Colonic mucosa (tissue), 4 donors: ENCODE measurements at regions not wholly inside any gene's neighbourhood (a gene's known extent, or its start where the extent isn't known, plus 50 kb on each side); places are given as distances from the start of the nearest gene placed in this dataset.

Experiments used
- DNase-seq: peaks from one replicate; pipeline ENCODE4 v3.0.0-alpha.2; 2020
- H3K27ac ChIP-seq: fragments of 200-600 bp; one replicate; pipeline ENCODE4 v1.8.0; 2021
- H3K27me3 ChIP-seq: fragments of 200-600 bp; one replicate; pipeline ENCODE4 v1.8.0; 2021
- H3K36me3 ChIP-seq: fragments of 200-600 bp; one replicate; pipeline ENCODE4 v1.8.0; 2021
- H3K4me1 ChIP-seq: fragments of 200-600 bp; one replicate; pipeline ENCODE4 v1.8.0; 2021; ENCODE audit warnings: mild to moderate bottlenecking
- H3K4me3 ChIP-seq: fragments of 200-600 bp; one replicate; pipeline ENCODE4 v1.8.0; 2021
- H3K9ac ChIP-seq, 2 donors: one replicate each; pipeline ENCODE4 v1.7.0; 2013; ENCODE audit warnings: control low read depth in 2 of 2, low read depth in 2 of 2, low read length in 2 of 2
- H3K9me3 ChIP-seq: fragments of 200-600 bp; one replicate; pipeline ENCODE4 v1.8.0; 2021
- intact Hi-C: fragments of 100-400 bp; cut with DNase I; formaldehyde crosslinking; loops from one replicate; pipeline ENCODE4 v1.14.1; 2022
- TF ChIP-seq, protein P1 (sequence below): fragments of 200-600 bp; IDR thresholded peaks from one replicate; pipeline ENCODE4 v1.8.0; 2022; ENCODE audit warnings: antibody characterized with exemption, mild to moderate bottlenecking
- donor health status: healthy.
- donor health status: DM: no; HTN: no; CAD: no.
- donor health status: DM: no; HTN: no; CAD: no.

DNA sequence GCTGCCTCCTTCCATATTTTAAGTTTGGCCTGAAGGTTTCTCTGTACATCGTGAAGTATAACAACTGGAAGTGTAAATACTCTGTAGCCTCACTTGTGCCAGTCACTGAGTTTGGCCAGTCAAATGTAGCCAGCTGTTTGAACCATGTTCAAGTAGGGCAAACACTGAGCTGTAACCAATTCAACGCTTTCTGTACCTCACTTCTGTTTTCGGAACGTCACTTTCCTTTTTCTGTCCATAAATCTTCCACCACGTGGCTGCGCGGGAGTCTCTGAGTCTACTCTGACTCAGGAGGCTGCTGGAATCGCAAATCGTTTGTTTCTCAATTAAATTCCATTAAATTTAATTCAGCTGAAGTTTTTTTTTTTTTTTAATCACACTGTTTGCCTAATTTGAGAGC is 88.8 kb upstream of the RARB start:
- no peak overlapping the region for H3K4me3 ChIP-seq
- no peak overlapping the region for H3K9ac ChIP-seq
- H3K36me3 ChIP-seq, result no peaks in the 10 kb centered on the region
- DNase-seq, result no peak
- H3K27me3 ChIP-seq, result no peaks in the 10 kb centered on the region
- intact Hi-C loops, result no loop called here
- TF ChIP-seq, protein P1, sequence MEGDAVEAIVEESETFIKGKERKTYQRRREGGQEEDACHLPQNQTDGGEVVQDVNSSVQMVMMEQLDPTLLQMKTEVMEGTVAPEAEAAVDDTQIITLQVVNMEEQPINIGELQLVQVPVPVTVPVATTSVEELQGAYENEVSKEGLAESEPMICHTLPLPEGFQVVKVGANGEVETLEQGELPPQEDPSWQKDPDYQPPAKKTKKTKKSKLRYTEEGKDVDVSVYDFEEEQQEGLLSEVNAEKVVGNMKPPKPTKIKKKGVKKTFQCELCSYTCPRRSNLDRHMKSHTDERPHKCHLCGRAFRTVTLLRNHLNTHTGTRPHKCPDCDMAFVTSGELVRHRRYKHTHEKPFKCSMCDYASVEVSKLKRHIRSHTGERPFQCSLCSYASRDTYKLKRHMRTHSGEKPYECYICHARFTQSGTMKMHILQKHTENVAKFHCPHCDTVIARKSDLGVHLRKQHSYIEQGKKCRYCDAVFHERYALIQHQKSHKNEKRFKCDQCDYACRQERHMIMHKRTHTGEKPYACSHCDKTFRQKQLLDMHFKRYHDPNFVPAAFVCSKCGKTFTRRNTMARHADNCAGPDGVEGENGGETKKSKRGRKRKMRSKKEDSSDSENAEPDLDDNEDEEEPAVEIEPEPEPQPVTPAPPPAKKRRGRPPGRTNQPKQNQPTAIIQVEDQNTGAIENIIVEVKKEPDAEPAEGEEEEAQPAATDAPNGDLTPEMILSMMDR, result no peak
- H3K9me3 ChIP-seq, result no peaks in the 10 kb centered on the region
- no peak overlapping the region for H3K27ac ChIP-seq
- H3K4me1 ChIP-seq, result no peaks in the 10 kb centered on the region

DNA sequence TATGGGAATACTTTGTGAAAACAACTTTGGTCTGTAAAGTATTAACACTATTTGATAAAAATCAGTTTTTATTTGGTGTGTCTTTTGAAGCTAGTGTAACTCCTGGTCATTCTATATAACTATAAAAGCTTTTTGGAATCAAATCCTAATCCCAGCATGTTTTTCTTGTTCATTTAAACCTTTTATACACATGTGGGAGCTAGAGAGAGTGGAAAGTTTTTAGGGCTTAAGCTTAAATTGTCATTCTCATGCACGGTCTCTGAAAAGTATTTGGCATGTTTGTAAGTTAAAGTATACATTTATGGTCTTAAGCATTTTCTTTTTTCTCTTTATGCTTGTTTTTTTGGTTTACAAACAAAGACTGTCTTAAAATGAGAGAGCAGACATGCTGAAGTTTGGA is 83.4 kb upstream of the RARB start:
- no peak for DNase-seq
- TF ChIP-seq, protein P1, result no peak
- Histone ChIP-seq H3K4me3 (no peak overlapping the region), H3K36me3 (no peaks in the 10 kb centered on the region), H3K4me1 (no peaks in the 10 kb centered on the region), H3K9me3 (no peaks in the 10 kb centered on the region), H3K9ac (no peak overlapping the region), H3K27me3 (no peaks in the 10 kb centered on the region), H3K27ac (no peak overlapping the region)
- intact Hi-C loops, result no loop called here

DNA sequence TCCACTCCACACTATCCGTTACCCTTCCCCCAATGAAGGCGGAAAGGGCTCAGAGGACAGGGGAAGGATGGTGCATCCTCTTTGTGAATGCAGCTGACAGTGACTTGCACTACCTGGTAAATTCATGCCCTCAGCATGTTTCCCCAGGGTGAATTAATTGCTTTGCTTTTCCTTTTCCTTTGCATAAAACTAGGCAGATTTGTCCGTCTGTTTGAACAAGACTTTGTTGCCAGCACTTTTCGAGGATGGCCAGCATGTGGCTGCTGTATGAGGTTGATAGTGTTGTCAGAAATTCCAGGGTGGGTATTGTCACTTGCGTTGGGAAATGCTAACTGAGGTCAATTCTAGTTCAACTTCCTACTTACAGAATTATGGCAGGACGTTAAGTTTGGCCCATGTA is 79.0 kb upstream of the RARB start:
- no peak for DNase-seq
- Histone ChIP-seq H3K27me3 (no peaks in the 10 kb centered on the region), H3K36me3 (no peaks in the 10 kb centered on the region), H3K9me3 (no peaks in the 10 kb centered on the region), H3K4me1 (no peaks in the 10 kb centered on the region), H3K9ac (no peak overlapping the region), H3K27ac (no peak overlapping the region), H3K4me3 (no peak overlapping the region)
- TF ChIP-seq, protein P1, result no peak
- intact Hi-C loops, result no loop called here

DNA sequence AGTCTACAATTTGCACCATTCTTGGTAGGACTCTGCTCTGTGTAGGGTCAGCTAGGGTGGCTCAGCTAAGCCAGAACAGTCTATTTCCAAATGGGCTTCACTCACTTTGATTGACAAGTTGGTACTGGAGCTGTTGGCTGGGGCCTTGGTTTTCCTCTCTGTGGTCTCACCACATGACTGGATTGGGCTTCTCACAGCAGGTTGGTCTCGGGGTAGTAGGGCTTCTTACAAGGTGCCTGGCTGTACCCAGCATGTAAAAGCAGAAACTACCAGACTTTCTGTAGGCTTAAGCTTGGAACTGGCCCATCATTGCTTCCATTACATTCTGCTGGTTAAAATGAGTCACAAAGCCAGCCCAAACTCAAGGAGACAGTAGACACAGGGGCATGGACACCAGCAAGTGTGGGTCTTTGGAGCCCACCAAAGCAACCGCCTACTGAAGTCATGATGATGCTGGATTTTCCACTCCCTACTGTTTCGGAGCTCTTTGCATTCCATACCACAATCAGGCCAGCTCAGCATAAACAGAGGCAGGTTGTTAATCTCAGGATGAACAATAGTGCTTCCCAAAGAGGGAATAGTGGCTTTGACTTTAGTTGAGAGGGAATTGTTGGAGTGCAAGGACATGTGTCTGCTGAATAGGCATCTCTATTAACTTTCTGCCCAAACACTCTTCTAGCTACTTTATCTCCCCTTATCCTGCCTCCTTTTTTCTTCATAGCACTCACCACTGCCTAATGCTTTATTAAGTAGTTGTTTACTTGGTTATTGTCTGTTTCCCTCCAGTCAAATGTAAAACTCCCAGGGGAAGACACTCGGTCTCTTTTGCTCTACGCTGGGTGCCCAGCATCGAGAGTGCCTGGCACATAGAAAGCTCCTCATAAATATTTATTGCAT is 78.0 kb upstream of the RARB start:
- Histone ChIP-seq H3K27ac (no peak overlapping the region), H3K27me3 (no peaks in the 10 kb centered on the region), H3K4me3 (no peak overlapping the region), H3K4me1 (no peaks in the 10 kb centered on the region), H3K9ac (no peak overlapping the region), H3K9me3 (no peaks in the 10 kb centered on the region), H3K36me3 (no peaks in the 10 kb centered on the region)
- intact Hi-C loops, result no loop called here
- TF ChIP-seq, protein P1, result no peak
- DNase-seq, result no peak

DNA sequence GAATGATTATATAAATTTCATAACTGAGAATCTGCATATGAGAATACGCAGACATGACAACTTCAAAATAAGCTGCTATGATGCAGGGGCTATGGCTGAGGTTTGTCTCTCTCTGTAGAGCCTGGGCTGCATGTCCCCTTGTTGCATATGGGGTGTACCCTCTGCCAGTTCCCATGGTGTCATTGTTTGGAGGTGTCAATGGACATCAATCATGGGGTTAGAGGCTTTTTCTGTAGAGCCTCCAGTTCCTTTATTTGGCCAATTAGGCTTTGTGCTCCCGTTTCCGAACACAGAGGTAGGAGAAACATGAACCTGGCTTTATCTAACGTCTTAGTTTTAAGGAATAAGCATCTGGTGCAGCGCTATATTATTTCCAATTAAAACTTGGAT is 77.3 kb upstream of the RARB start:
- intact Hi-C loops, result no loop called here
- Histone ChIP-seq H3K27me3 (no peaks in the 10 kb centered on the region), H3K4me1 (no peaks in the 10 kb centered on the region), H3K4me3 (no peak overlapping the region), H3K27ac (no peak overlapping the region), H3K36me3 (no peaks in the 10 kb centered on the region), H3K9me3 (no peaks in the 10 kb centered on the region), H3K9ac (no peak overlapping the region)
- DNase-seq, result no peak
- TF ChIP-seq, protein P1, result no peak
